ENCODE measurements at regions not wholly inside any gene's neighbourhood (a gene's known extent, or its start where the extent isn't known, plus 50 kb on each side); places are given as distances from the start of the nearest gene placed in this dataset.

DNA sequence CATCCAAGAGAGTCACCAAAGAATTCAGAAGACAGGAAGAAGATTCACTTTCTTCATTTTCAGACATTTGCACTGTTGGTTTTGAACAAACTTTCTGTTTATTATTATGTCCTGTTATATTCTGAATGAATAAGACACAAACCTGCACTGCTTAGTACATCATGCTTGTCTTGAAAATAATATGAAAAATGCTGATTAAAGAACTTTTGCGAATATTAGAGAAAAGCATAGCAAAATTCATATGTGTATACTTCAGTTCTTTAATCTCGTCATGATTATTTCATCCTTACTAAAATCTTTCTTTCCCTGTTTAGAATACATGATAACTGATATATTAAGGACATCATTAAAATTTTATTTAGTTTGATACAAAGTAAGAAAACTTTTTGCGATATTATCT, 504.1 kb downstream of the POM121L12 start:
- no peak for DNase-seq

DNA sequence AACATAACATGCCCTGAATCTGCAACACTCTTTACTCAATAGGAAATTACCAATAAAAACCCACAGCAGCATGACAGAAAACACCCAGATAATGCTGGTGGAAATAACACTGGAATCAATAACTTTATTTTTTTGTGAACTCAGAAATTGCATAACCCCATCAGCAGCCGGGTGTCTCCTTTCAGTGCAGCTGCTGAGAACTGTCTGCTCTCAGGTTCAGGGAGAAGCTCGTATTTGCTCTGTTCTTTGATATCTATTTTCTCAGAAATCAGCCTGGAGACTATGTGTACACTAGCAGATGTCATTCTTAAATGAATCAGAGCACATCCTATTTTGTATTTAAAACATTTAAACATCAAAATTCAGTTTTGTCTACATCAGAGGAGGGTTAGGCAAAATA, 506.0 kb downstream of the POM121L12 start:
- no peak for DNase-seq

DNA sequence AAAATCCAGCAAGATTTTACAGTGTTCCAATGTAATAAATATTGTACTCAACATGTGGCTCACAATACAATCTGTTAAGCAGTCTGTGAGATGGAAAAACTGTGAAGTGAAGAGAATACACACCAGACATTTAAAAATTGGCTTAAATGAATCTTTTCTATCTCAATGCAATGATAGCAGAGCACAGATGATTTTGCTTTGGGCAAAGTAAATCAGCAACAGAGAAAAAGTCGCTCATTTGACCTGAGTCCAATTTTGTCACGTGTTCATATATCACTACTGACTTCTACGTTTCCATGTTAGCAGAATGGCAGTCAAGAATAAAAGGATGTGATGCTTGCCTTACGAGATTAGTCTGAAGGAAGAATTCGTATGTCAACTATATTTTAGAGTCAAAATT, 506.7 kb downstream of the POM121L12 start:
- no peak for DNase-seq
